HG02973 (cell line): ENCODE measurements at regions not wholly inside any gene's neighbourhood (a gene's known extent, or its start where the extent isn't known, plus 50 kb on each side); places are given as distances from the start of the nearest gene placed in this dataset.
"Not testable (repeated sequence)": the region's sequence is repeated elsewhere in the genome, so short reads cannot be mapped to it uniquely, and the experiment has no call there.

Experiments used
- ATAC-seq: cut with Tn5 transposase; IDR thresholded peaks from one replicate; pipeline ENCODE4 v1.9.1; 2021; ENCODE audit warnings: moderate library complexity; ENCODE audit not compliant: unreplicated experiment

DNA sequence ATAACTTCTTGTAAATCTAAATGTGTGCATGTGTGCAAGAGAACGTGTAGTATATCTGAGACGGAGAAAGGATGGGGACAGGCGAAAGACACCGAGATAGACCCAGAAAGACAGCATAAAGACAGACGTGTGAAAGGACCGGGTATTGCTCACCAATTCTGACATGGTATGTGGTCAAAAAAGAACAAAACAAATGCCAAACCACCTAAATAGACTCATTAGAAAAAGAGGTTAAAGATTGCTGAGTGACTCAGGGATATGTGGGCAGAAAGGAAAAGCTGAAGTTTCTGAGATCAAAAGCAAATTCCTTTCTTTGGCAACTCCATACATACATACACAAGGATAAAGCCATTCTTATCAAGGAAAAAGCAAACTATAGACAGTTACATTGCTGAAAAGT lies 179.7 kb upstream of the TSC22D1 start:
- no peak for ATAC-seq

GRCh38 chr13:44752164-44752563 lies 176.0 kb upstream of the TSC22D1 start:
- ATAC-seq, result no peak

GRCh38 chr13:44750630-44751029 lies 174.5 kb upstream of the TSC22D1 start:
- ATAC-seq, result no peak

GRCh38 chr13:44749906-44750305 lies 173.8 kb upstream of the TSC22D1 start:
- ATAC-seq, result no peak

- no peak for ATAC-seq
These were observed 172.3 kb upstream of the TSC22D1 start for GRCh38 chr13:44748439-44748838.

- ATAC-seq, result no peak
These were observed 171.0 kb upstream of the TSC22D1 start for GRCh38 chr13:44747179-44747578.

- ATAC-seq, result no peak
These were observed 170.6 kb upstream of the TSC22D1 start for GRCh38 chr13:44746690-44747089.

- no peak for ATAC-seq
These were observed 168.9 kb upstream of the TSC22D1 start for GRCh38 chr13:44744880-44745633.

- no peak for ATAC-seq
These were observed 163.4 kb upstream of the TSC22D1 start for GRCh38 chr13:44739539-44739938.

DNA sequence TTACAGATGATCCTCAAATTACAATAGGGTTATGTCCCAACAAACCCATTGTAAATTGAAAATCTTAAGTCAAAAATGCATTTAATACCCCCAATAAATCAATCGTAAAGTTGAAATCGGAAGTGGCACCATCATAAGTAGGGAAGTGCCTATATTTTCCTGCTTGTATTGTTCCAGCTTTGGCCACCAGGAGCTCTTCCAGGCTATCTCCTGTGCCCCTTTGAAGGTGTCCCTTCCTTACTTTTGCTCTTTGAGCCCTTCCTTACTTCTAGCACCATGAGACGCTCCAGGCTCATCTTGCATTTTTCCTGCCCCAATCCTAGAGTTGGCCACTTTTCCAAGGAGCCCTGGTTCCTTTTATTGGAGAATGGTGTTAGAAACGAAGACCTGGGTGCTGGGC lies 163.0 kb upstream of the TSC22D1 start:
- no peak for ATAC-seq

DNA sequence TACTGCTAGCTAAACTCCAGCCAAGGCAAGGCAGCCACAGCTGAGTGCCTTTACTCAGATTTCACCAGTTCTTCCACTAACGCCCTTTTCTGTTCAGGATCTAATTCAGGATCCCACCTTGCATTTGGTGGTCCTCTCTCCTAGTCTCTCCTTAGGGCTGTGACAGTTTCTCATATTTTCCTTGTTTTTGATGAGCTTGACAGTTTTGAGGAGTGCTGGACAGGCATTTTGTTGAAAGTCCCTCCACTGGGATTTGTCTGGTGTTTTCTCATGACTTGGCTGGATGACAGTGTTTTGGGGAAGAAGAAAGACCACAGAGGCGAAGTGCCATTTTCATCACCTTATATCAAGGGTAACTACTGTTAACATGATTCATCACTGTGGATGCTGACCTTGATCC lies 162.3 kb upstream of the TSC22D1 start:
- ATAC-seq, result no peak

GRCh38 chr13:44735806-44736205 lies 159.7 kb upstream of the TSC22D1 start:
- no peak for ATAC-seq

DNA sequence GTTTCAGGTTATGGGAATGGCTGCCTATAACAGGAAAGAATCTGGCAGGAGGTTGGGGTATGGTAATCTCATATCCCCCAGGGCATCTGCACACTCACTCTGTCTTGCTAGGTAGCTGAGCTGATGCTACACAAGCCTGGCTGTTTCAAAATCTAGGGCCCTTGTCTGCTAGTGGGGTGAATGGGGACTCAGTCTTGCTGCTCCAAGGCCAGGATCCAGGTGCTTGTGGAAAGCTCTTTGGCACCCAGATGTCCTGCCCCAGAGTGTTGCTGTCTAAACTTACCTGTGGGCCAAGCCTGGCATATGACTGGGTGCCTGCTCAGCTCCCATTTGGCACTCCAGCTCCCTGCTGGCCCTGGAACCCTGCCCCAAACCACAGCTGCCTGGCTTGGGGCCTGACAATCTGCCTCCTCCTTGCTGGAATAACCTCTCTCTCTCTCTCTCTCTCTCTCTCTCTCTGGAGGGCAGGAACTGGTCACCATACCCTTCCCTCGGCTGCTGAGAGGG lies 158.1 kb upstream of the TSC22D1 start:
- ATAC-seq, result no peak

DNA sequence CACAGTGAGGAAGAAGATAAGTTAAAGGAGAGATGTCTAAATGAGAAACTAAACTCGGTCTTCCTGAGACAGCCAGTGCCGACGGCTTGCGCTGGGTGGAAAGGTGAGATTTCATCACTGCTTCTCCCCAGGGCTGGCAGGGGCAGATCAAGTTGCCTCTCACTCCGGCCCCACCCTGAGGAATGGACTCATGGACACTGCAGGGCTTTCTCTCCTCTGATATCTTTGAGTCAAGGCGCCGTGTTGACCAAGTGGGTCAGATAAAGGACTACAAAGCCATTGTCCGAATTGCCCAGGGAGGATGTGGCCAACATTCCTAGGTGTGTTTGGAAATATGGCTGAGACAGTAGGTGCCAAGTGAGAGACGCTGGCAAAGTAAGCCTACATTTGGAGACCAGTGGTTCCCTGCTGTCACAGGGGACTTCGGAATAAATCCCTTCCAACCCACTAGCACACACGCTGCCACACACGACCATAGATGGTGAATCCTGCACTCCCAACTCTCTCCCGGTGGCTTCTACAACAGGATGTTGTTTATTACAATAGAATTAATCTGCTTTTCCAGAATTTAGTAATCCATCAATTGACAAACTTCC lies 156.5 kb upstream of the TSC22D1 start:
- no peak for ATAC-seq

GRCh38 chr13:44730851-44731250 lies 154.7 kb upstream of the TSC22D1 start:
- no peak for ATAC-seq

GRCh38 chr13:44730099-44730498 lies 154.0 kb upstream of the TSC22D1 start:
- ATAC-seq, result no peak

DNA sequence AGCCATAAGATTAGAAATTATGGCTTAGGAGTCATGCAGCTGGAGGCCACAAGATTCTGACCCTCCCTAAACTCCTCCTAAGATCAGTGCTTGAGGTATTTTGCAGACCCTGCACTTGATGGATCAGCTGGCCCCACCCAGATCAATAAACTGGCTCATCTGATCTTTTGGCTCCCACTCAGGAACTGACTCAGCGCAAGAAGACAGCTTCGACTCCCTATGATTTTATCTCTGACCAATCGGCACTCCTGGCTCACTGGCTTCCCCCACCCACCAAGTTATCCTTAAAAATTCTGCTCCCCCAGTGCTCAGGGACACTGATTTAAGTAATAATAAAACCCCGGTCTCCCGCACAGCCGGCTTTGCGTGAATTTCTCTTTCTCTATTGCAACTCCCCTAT lies 151.5 kb upstream of the TSC22D1 start:
- ATAC-seq, result not testable (repeated sequence)

GRCh38 chr13:44726778-44727177 lies 150.6 kb upstream of the TSC22D1 start:
- no peak for ATAC-seq

GRCh38 chr13:44726214-44726613 lies 150.1 kb upstream of the TSC22D1 start:
- no peak for ATAC-seq

DNA sequence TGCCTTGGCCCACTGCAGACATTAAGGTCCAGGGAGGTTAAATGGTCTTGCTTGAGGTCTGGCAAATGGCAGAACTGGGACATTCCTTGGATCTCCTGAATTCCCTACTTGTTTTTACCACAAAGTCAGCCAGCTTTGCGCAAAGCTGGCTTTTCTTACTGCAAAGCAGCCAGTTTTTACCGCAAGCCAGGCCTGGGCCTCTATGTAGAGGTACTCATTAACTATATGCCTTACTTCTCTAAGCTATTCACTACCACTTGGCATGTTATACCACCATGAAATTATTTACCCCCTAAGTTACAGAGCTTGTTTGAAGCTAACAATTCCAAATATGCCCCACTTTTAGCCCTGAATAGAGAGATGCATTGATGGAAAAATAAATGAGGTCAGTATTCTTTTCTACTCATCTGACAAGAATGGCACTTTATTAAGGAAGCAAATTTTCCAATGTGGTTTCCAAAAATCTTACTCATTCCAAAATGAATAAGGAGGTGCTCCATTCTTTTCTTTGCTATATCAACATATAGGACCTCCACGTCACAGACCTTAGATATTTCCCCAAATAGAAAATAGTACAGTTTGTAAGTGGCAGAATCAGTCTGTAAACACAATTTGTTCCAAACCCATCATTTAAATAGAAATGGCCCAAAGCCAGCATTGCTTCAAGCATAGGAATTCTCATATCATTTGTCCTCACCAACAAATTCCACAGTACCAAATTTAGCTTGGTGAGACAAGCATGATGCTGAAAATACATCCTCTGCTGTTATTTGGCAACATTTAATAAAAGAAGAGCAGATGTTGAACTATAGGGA lies 143.9 kb upstream of the TSC22D1 start:
- ATAC-seq, result no peak

- ATAC-seq, result no peak
These were observed 142.3 kb upstream of the TSC22D1 start for GRCh38 chr13:44718467-44718866.
